SK-N-MC (cell line): ENCODE measurements at regions not wholly inside any gene's neighbourhood (a gene's known extent, or its start where the extent isn't known, plus 50 kb on each side); places are given as distances from the start of the nearest gene placed in this dataset.

ENCODE experiments used
- EZH2 ChIP-seq: fragments of 200-600 bp; sonication (generic); IDR thresholded peaks from one replicate; pipeline ENCODE4 v1.6.1; 2017; ENCODE audit warnings: antibody characterized with exemption
- FOXP2 ChIP-seq: optimal IDR thresholded peaks from 2 replicates; pipeline ENCODE3; 2011; ENCODE audit warnings: mild to moderate bottlenecking, moderate library complexity; ENCODE audit not compliant: insufficient read depth; ENCODE audit errors: extremely low read length, control extremely low read depth
- POLR2AphosphoS5 ChIP-seq: IDR thresholded peaks from 2 replicates; pipeline ENCODE4 v1.6.1; 2012; ENCODE audit warnings: mild to moderate bottlenecking, low read depth, low read length, borderline replicate concordance

DNA sequence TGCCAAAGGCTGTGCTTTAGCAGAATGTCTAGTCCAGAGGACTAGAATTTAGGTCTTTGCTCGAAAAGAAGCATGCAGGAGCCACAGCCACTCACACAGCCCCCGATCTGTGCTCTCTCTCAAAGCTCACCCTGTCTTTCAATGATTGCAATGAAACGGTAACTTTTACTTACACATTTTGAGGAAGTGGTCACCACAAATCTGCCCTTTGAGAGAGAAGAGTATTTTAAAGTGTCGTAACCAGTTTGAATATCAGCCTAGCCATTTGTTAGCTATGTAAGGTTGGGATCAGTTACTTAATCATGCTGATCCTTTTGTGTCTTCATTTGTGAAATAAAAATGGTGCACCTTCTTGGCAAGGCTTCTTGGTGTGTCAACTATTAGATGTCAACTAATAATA is 209.0 kb downstream of the TFAP2A start:
- TF ChIP-seq EZH2 (no peak), POLR2AphosphoS5 (no peak), FOXP2 (no peak)
